Astrocyte of the spinal cord (primary cell): ENCODE measurements at regions not wholly inside any gene's neighbourhood (a gene's known extent, or its start where the extent isn't known, plus 50 kb on each side); places are given as distances from the start of the nearest gene placed in this dataset.

Source experiments
- DNase-seq: peaks from one replicate; pipeline ENCODE4 v3.0.0; 2011; ENCODE audit warnings: low read depth, low spot score
- H3K4me3 ChIP-seq: 2 replicates; pipeline ENCODE4 v1.5.1; 2011; ENCODE audit warnings: low read depth, mild to moderate bottlenecking, low read length, moderate library complexity
- in situ Hi-C: cut with HindIII; loops from 2 replicates; pipeline ENCODE4 v1.10.0; 2017; ENCODE audit warnings: low sequenced_read_pairs
- TF ChIP-seq, protein P1 (sequence below): IDR thresholded peaks from 2 replicates; pipeline ENCODE4 v1.5.1; 2012; ENCODE audit warnings: low read depth, mild to moderate bottlenecking, low read length, inconsistent platforms

DNA sequence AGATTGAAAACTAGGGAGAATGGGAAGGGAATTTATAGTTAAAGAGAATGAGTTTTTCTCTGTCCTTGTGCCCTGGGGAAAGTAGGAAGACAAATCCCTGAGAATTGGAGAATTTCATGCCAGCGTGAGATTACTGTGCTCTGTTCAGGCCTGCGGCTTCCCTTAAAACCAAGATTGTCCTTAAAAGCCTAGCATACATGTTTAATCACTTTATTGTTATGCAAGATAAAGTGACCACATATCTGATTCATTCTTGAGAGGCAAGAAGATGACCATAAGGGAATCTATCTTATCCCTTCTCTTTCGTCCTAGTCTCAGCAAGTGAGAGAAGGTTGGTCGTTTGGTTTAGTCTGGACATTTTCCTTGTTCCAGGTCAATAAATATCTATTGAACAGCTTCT lies 75.9 kb downstream of the ADCYAP1 start:
- no peak for DNase-seq
- TF ChIP-seq, protein P1, sequence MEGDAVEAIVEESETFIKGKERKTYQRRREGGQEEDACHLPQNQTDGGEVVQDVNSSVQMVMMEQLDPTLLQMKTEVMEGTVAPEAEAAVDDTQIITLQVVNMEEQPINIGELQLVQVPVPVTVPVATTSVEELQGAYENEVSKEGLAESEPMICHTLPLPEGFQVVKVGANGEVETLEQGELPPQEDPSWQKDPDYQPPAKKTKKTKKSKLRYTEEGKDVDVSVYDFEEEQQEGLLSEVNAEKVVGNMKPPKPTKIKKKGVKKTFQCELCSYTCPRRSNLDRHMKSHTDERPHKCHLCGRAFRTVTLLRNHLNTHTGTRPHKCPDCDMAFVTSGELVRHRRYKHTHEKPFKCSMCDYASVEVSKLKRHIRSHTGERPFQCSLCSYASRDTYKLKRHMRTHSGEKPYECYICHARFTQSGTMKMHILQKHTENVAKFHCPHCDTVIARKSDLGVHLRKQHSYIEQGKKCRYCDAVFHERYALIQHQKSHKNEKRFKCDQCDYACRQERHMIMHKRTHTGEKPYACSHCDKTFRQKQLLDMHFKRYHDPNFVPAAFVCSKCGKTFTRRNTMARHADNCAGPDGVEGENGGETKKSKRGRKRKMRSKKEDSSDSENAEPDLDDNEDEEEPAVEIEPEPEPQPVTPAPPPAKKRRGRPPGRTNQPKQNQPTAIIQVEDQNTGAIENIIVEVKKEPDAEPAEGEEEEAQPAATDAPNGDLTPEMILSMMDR = no peak
- in situ Hi-C loops = no loop called here
- H3K4me3 ChIP-seq = no peak overlapping the region

DNA sequence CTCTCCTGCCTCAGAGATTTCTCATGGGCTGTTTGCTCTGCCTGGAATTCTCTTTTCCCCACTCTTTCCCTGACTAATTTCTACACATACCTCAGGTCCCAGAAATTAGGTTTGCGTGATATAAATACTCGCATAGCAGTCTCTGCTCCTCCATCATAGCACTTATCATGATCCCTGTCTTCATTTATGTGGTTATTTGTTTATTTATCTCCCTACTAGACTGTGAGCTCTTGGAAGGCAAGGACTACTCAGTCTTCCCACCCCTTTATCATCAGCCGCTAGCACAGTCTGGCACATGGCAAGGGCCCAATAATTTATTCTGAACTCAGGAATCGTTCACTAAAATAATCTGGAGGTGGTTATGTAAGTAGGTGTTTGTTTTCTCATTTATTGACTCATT lies 79.3 kb downstream of the ADCYAP1 start:
- TF ChIP-seq, protein P1 = no peak
- DNase-seq = no peak
- H3K4me3 ChIP-seq = no peak overlapping the region
- in situ Hi-C loops = no loop called here

DNA sequence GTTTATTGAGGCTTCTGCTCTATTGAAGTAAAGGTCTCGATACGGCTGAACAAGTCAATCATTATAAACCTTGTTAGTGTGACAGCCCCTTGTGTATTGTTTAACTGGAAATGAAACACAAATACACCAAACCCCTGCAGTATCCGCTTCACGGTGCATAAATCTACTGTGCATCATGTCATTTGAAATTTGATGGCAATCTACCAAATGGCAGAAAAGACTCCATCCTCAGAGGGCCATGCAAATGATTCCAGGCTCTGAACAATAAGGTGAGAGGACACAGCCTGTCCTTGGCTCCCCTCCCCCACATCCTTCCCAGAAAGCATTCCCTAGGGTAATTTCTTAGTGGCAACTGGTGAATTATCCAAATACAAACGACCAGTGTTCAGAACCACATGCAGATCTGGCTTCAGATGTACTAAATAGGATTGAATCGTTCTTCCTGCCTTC lies 80.6 kb downstream of the ADCYAP1 start:
- TF ChIP-seq, protein P1 = no peak
- no peak for DNase-seq
- in situ Hi-C loops = no loop called here
- no peak overlapping the region for H3K4me3 ChIP-seq

DNA sequence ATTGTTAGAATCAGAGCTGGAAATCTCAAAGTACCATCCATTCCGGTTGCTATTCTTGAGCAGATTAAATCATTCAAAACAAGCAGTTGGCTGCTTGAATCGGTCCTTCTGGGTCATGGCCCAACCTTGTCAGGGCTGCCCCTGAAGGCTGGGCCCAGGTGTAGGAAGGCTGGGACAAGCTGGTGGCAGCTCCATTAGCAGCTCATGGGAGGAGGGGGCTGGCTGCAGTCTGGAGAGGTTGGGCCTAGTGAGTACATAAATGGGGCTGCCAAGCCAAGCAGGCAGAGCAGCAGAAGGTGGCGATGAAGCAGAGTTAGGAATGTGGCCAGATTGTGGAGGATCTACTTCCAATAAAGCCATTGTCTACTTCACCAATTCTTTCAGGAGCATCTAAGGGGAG lies 81.4 kb downstream of the ADCYAP1 start:
- in situ Hi-C loops = no loop called here
- no peak for DNase-seq
- no peak overlapping the region for H3K4me3 ChIP-seq
- TF ChIP-seq, protein P1 = no peak

DNA sequence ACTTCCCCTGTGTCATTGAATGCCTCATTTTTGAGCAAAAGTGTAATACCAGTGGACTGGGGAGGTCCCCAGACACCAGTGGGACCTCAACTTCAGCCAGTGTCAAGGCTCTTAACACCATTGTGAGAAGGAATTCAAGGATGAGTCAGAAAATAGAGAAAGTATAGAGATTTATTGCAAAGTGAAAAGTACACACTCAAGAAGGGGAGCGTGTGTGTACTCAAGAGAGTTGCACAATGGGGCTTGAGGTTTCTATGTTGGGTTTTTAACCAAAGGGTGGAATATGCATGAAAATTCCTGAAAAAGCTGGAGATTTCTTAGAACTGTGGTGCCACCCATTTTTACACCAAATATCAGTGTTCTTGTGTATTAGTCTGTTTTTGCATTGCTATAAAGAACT lies 81.9 kb downstream of the ADCYAP1 start:
- TF ChIP-seq, protein P1 = no peak
- DNase-seq = no peak
- H3K4me3 ChIP-seq = no peak overlapping the region
- in situ Hi-C loops = no loop called here

DNA sequence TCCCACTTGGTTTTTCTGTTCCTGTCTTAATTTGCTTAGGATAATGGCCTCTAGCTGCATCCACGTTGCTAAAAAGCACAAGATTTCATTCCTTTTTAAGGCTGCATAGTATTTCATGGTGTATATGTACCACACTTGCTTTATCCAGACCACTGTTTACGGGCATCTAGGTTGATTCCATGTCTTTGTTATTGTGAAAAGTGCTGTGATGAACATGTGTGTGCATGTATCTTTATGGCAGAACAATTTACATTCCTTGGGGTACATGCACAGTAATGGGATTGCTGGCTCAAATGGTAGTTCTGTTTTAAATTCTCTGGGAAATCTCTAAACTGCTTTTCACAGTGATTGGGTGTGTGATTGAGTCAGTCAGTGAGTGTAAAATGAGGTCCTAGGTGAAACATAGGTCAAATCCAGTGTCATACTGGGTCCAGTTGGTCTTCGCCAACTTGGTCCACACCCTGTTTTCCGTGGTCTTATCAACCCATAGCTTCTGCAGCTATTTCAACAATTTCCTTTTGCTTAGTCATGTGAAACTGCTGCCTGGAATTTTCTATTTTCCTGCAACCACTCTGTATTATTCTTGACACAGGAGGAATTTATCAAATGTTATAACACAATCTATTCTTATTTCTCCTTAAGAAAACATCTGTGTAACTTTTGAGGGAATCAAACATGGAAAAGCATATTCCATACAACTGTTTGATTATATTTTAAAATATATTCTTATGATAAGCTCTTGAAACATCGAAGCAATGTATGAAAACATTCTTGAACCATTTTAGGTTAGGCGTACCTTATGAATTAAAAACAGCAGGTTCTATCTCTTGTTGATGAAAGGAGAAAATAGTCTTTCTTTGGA lies 82.9 kb downstream of the ADCYAP1 start:
- H3K4me3 ChIP-seq = no peak overlapping the region
- peak; percentile 62 for DNase-seq
- in situ Hi-C loops = no loop called here
- TF ChIP-seq, protein P1 = no peak
